ENCODE measurements at regions not wholly inside any gene's neighbourhood (a gene's known extent, or its start where the extent isn't known, plus 50 kb on each side); places are given as distances from the start of the nearest gene placed in this dataset.

GRCh38 chr4:133584714-133585113 is 435.6 kb downstream of the PCDH10 start:
- no peak for TF ChIP-seq POLR2A (IDR thresholded peaks at IDR 0.05)
- no peak for TF ChIP-seq CTCF (IDR thresholded peaks at IDR 0.05 in 4 of 5, conservative IDR thresholded peaks at IDR 0.05 in 1 of 5)
